Transverse colon (tissue), 4 donors: ENCODE measurements at regions not wholly inside any gene's neighbourhood (a gene's known extent, or its start where the extent isn't known, plus 50 kb on each side); places are given as distances from the start of the nearest gene placed in this dataset.

Experiments used
- DNase-seq: peaks from one replicate; pipeline ENCODE4 v3.0.0-alpha.2; 2019
- H3K27ac ChIP-seq, 4 donors: fragments of 200-600 bp; sonication (generic); 2 replicates each; pipeline ENCODE4 v1.5.1; 2016 to 2018; ENCODE audit warnings: inconsistent platforms in 4 of 4
- H3K27me3 ChIP-seq: fragments of 200-600 bp; sonication (generic); 2 replicates; pipeline ENCODE4 v1.5.1; 2017; ENCODE audit warnings: inconsistent platforms
- H3K36me3 ChIP-seq, 4 donors: fragments of 200-600 bp; sonication (generic); 2 replicates each; pipeline ENCODE4 v1.5.1; 2017 to 2019; ENCODE audit warnings: inconsistent platforms in 4 of 4
- H3K4me1 ChIP-seq, 4 donors: fragments of 200-600 bp; sonication (generic); 2 replicates each; pipeline ENCODE4 v1.5.1; 2017 to 2020; ENCODE audit warnings: inconsistent platforms in 4 of 4
- H3K4me3 ChIP-seq, 4 donors: fragments of 200-600 bp; sonication (generic); 1 replicate in 1 of 4; 2 replicates in 3 of 4; pipeline versions ENCODE4 v1.5.1 to v1.6.1; 2017 to 2019; ENCODE audit warnings: inconsistent platforms in 4 of 4
- H3K9me3 ChIP-seq, 2 donors: fragments of 200-600 bp; sonication (generic); 2 replicates each; pipeline ENCODE4 v1.5.1; 2017 to 2019; ENCODE audit warnings: inconsistent platforms in 2 of 2
- CTCF ChIP-seq, 5 experiments: fragments of 200-600 bp in 3 of 5; fragments of 450-650 bp in 2 of 5; sonication (generic) in 3 of 5; IDR thresholded peaks; 1 replicate in 2 of 5; 2 replicates in 3 of 5; pipeline ENCODE4 v1.5.1; 2016 to 2017; ENCODE audit warnings: antibody characterized with exemption in 5 of 5, inconsistent platforms in 3 of 5, mild to moderate bottlenecking in 2 of 5, moderate library complexity in 1 of 5
- EP300 ChIP-seq: sonication (generic); formaldehyde crosslinking; IDR thresholded peaks from one replicate; pipeline ENCODE4 v1.6.1; 2017; ENCODE audit warnings: antibody characterized with exemption, low read depth
- POLR2A ChIP-seq: fragments of 450-650 bp; IDR thresholded peaks from one replicate; pipeline ENCODE4 v1.6.1; 2016; ENCODE audit warnings: antibody characterized with exemption, mild to moderate bottlenecking, moderate library complexity
- POLR2AphosphoS5 ChIP-seq, 3 donors: sonication (generic); formaldehyde crosslinking; IDR thresholded peaks; one replicate each; pipeline ENCODE4 v1.6.1; 2016; ENCODE audit warnings: antibody characterized with exemption in 3 of 3
- WGBS, 2 donors: methylation state at CpG; one replicate each; pipeline ENCODE4 v1.1.5; 2018; ENCODE audit warnings: low coverage in 1 of 2; 5-methylcytosine and 5-hydroxymethylcytosine counted together
- in situ Hi-C, 4 donors: fragments of 200-750 bp; cut with MboI; loops; one replicate each; pipeline versions ENCODE4 v1.15.0 to v1.15.1; 2017; ENCODE audit warnings: low sequenced_read_pairs in 3 of 4, low pct_ligation_motif_present in 1 of 4, low pct_unique_long_range_greater_than_20kb in 1 of 4
- intact Hi-C: fragments of 100-400 bp; cut with DNase I; formaldehyde crosslinking; loops from one replicate; pipeline ENCODE4 v1.15.1; 2023; ENCODE audit warnings: low total_unique reads

GRCh38 chr5:142225141-142225540 lies 99.7 kb downstream of the SPRY4 start:
- intact Hi-C loops, result no loop called here
- TF ChIP-seq CTCF (IDR thresholded peaks at IDR 0.05) (no peak), POLR2AphosphoS5 (IDR thresholded peaks at IDR 0.05) (no peak), POLR2A (no peak), EP300 (no peak)
- H3K4me1 ChIP-seq, result peaks cover 0 to 31% (median 14%) of the 10 kb centered on the region in 4 donors
- in situ Hi-C loops, result no loop called here
- H3K4me3 ChIP-seq, result no peak overlapping the region
- H3K36me3 ChIP-seq, result no peaks in the 10 kb centered on the region
- 96 to 100% methylated on average over 1 to 8 of the region's 8 CpGs for WGBS, 2 donors
- no peak overlapping the region for H3K27ac ChIP-seq
- no peaks in the 10 kb centered on the region for H3K27me3 ChIP-seq
- no peak for DNase-seq
- H3K9me3 ChIP-seq, result no peaks in the 10 kb centered on the region

- Histone ChIP-seq H3K27me3 (no peaks in the 10 kb centered on the region), H3K9me3 (no peaks in the 10 kb centered on the region), H3K36me3 (no peaks in the 10 kb centered on the region), H3K4me3 (no peak overlapping the region), H3K27ac (peak overlapping the region in 2 of 4 donors; percentile 5 to 17), H3K4me1 (peaks cover 0 to 31% (median 14%) of the 10 kb centered on the region in 4 donors)
- TF ChIP-seq POLR2A (no peak), POLR2AphosphoS5 (IDR thresholded peaks at IDR 0.05) (no peak), EP300 (no peak), CTCF (IDR thresholded peaks at IDR 0.05) (no peak)
- no peak for DNase-seq
- intact Hi-C loops, result loop anchor here (1.0 kb wide), 1 partner anchor 10 kb away; no protein-coding TSS in a partner anchor
- WGBS, 2 donors, result 73% methylated on average over 12 of the region's 12 CpGs; no CpG with 5 or more reads in 1 of the 2 donors
- in situ Hi-C loops, result no loop called here
Observed at GRCh38 chr5:142222866-142223558, 101.8 kb downstream of the SPRY4 start.

- intact Hi-C loops (loop anchor here (1.0 kb wide), 1 partner anchor 9 kb away; no protein-coding TSS in a partner anchor), in situ Hi-C loops (no loop called here)
- Histone ChIP-seq H3K4me1 (peaks cover 0 to 31% (median 14%) of the 10 kb centered on the region in 4 donors), H3K36me3 (no peaks in the 10 kb centered on the region), H3K27me3 (no peaks in the 10 kb centered on the region), H3K4me3 (no peak overlapping the region), H3K27ac (peak overlapping the region in 2 of 4 donors; percentile 34 to 55), H3K9me3 (no peaks in the 10 kb centered on the region)
- WGBS, 2 donors, result 68% methylated on average over 14 of the region's 14 CpGs; no CpG with 5 or more reads in 1 of the 2 donors
- TF ChIP-seq POLR2A, result no peak
- TF ChIP-seq EP300, result no peak
- TF ChIP-seq CTCF (IDR thresholded peaks at IDR 0.05), result no peak
- TF ChIP-seq POLR2AphosphoS5 (IDR thresholded peaks at IDR 0.05), result no peak
- DNase-seq, result no peak
Observed at GRCh38 chr5:142222225-142222865, 102.5 kb downstream of the SPRY4 start.

GRCh38 chr5:142221091-142221860 lies 103.5 kb downstream of the SPRY4 start:
- Histone ChIP-seq H3K4me3 (no peak overlapping the region), H3K36me3 (no peaks in the 10 kb centered on the region), H3K27ac (peak overlapping the region in 3 of 4 donors; percentile 42 to 55 (median 45)), H3K4me1 (peaks cover 4 to 31% (median 14%) of the 10 kb centered on the region in 4 donors), H3K27me3 (no peaks in the 10 kb centered on the region), H3K9me3 (no peaks in the 10 kb centered on the region)
- in situ Hi-C loops (no loop called here), intact Hi-C loops (no loop called here)
- TF ChIP-seq POLR2A (no peak), CTCF (IDR thresholded peaks at IDR 0.05) (no peak), EP300 (no peak), POLR2AphosphoS5 (IDR thresholded peaks at IDR 0.05) (no peak)
- DNase-seq, result no peak
- WGBS, 2 donors, result 38 to 64% methylated on average over 8 to 11 of the region's 11 CpGs
